ENCODE measurements at regions not wholly inside any gene's neighbourhood (a gene's known extent, or its start where the extent isn't known, plus 50 kb on each side); places are given as distances from the start of the nearest gene placed in this dataset.

DNA sequence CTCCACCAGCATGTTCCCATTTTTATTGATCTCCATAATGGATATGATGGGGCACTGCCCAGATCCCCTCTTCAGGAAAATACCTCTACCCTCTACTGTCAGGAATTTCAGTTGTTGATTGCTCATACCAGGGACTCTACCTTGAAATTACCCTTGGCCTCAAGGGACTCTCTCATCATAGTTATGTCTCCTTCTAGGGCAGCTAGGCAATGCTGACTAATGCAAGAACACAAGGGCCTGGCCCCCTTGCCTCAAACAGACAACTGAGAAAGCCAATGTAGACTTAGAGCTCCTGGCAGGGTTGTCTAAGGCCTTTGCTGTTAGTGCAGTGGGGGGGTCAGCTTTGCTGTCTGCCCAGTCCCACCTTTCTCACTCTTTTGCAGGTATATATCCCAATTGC is 493.1 kb downstream of the BTBD3 start:
- TF ChIP-seq NRF1 (IDR thresholded peaks at IDR 0.05; ENCODE audit: low read depth, low read length): no peak
- TF ChIP-seq, protein P1, sequence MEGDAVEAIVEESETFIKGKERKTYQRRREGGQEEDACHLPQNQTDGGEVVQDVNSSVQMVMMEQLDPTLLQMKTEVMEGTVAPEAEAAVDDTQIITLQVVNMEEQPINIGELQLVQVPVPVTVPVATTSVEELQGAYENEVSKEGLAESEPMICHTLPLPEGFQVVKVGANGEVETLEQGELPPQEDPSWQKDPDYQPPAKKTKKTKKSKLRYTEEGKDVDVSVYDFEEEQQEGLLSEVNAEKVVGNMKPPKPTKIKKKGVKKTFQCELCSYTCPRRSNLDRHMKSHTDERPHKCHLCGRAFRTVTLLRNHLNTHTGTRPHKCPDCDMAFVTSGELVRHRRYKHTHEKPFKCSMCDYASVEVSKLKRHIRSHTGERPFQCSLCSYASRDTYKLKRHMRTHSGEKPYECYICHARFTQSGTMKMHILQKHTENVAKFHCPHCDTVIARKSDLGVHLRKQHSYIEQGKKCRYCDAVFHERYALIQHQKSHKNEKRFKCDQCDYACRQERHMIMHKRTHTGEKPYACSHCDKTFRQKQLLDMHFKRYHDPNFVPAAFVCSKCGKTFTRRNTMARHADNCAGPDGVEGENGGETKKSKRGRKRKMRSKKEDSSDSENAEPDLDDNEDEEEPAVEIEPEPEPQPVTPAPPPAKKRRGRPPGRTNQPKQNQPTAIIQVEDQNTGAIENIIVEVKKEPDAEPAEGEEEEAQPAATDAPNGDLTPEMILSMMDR (IDR thresholded peaks at IDR 0.05; ENCODE audit: control extremely low read depth in 1 of 3, insufficient read depth in 1 of 3, low read depth in 1 of 3, low read length in 3 of 3): no peak
- no peak for TF ChIP-seq SIRT6 (IDR thresholded peaks at IDR 0.05; ENCODE audit: low read length)
- TF ChIP-seq SIN3A (conservative IDR thresholded peaks at IDR 0.05 in 1 of 2, IDR thresholded peaks at IDR 0.05 in 1 of 2; ENCODE audit: low read depth in 1 of 2, low read length in 2 of 2): no peak

All from H1 (cell line).